Erythroblast (primary cell): ENCODE measurements at regions not wholly inside any gene's neighbourhood (a gene's known extent, or its start where the extent isn't known, plus 50 kb on each side); places are given as distances from the start of the nearest gene placed in this dataset.

Source experiments
- GATA1 ChIP-seq: IDR thresholded peaks from 2 replicates; pipeline ENCODE4 v1.6.1; 2011; ENCODE audit warnings: low read depth, mild to moderate bottlenecking, control low read depth, low read length, moderate library complexity
- POLR2A ChIP-seq: IDR thresholded peaks from 2 replicates; pipeline ENCODE4 v1.6.1; 2011; ENCODE audit warnings: mild to moderate bottlenecking, low read length

DNA sequence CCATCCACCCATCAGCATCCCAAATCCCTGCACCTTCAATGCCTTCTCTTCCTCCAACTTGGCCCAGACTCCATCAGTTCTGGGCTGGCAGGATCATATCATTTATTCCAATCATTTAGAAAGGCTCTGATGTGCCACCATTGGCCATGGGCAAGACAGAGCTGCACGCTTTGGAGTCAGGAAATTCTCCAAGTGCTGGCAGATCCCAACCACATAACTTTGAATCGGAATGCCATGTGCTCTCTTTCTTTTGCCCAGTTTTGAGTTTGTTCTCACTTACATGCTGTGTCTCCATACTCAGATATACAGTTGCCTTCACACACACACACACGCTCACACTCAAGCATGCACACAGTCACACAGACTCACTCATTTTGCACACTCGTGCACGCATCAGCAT lies 85.7 kb upstream of the GHITM start:
- TF ChIP-seq POLR2A (no peak), GATA1 (no peak)
